ENCODE measurements at regions not wholly inside any gene's neighbourhood (a gene's known extent, or its start where the extent isn't known, plus 50 kb on each side); places are given as distances from the start of the nearest gene placed in this dataset.

DNA sequence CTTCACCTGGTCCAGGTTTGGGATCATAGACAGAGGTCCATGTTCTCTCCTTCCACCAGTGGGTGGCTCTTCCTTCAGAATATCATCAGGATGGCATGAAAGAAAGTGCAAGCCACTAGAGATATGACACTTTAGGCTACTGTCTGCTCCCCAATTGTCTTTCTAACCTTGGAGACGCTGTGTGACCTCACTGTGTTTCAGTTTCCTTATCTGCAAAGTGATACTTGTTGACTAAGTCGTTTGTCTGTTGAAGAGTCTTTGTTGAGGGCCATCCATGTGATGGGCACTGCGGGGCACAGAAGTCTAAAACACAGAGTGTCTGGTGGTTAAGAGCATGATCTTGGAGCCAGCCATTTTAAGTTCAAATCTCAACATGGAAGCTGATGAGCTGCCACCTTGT lies 259.9 kb upstream of the THSD7B start:
- no peaks in the 10 kb centered on the region for H3K4me1 ChIP-seq (ENCODE audit: control insufficient read depth, insufficient read depth, low read length)
- ATAC-seq (peak; percentile 65), FAIRE-seq (no peak), DNase-seq (ENCODE audit: low read depth, low spot score) (no peak)
- H3K36me3 ChIP-seq (ENCODE audit: control insufficient read depth in 2 of 2, insufficient read depth in 2 of 2, low read length in 1 of 2): no peaks in the 10 kb centered on the region
- H3K4me3 ChIP-seq: no peak overlapping the region
- RAD21 ChIA-PET (ENCODE audit: unreplicated experiment): no interaction called here
- POLR2A ChIA-PET: no interaction called here
- in situ Hi-C loops (cut with MboI): no loop called here
- no peaks in the 10 kb centered on the region for H4K20me1 ChIP-seq (ENCODE audit: control insufficient read depth, insufficient read depth)
- H3K9ac ChIP-seq (ENCODE audit: control insufficient read depth, insufficient read depth, low read length): no peak overlapping the region
- intact Hi-C loops (cut with micrococcal nuclease; ENCODE audit: unreplicated experiment): no loop called here
- CTCF ChIA-PET: no interaction called here
- SMC1A ChIA-PET (ENCODE audit: uncharacterized antibody, unreplicated experiment): no interaction called here
- no peak overlapping the region for H2AFZ ChIP-seq (ENCODE audit: control insufficient read depth, low read depth, low read length)
- no peaks in the 10 kb centered on the region for H3K79me2 ChIP-seq (ENCODE audit: control insufficient read depth, insufficient read depth, low read length)
- H3K4me2 ChIP-seq (ENCODE audit: control insufficient read depth, insufficient read depth): no peak overlapping the region
- no TSS peak for BruUV-seq (replicated peaks)
- H3K27ac ChIP-seq (ENCODE audit: control insufficient read depth, insufficient read depth): no peak overlapping the region
- 28% methylated on average over 3 of the region's 3 CpGs for WGBS (ENCODE audit: insufficient coverage, insufficient replicate concordance, low lambda C conversion rate, missing lambda C conversion rate)
- TF ChIP-seq HDGF (IDR thresholded peaks at IDR 0.05) (no peak), BHLHE40 (IDR thresholded peaks at IDR 0.05; ENCODE audit: borderline replicate concordance in 1 of 2, low read depth in 2 of 2, low read length in 1 of 2) (no peak), CHD4 (IDR thresholded peaks at IDR 0.05) (no peak), TCF3 (IDR thresholded peaks at IDR 0.05; ENCODE audit: borderline replicate concordance, insufficient read depth, low read depth, low read length) (no peak), CEBPB (IDR thresholded peaks at IDR 0.05; ENCODE audit: borderline replicate concordance in 1 of 2, low read depth in 2 of 2, low read length in 2 of 2) (no peak), FOS (IDR thresholded peaks at IDR 0.05; ENCODE audit: borderline replicate concordance, extremely low read depth, insufficient read length) (no peak), YY1 (IDR thresholded peaks at IDR 0.05; ENCODE audit: low read depth, low read length) (no peak)
- TF ChIP-seq, protein P1, sequence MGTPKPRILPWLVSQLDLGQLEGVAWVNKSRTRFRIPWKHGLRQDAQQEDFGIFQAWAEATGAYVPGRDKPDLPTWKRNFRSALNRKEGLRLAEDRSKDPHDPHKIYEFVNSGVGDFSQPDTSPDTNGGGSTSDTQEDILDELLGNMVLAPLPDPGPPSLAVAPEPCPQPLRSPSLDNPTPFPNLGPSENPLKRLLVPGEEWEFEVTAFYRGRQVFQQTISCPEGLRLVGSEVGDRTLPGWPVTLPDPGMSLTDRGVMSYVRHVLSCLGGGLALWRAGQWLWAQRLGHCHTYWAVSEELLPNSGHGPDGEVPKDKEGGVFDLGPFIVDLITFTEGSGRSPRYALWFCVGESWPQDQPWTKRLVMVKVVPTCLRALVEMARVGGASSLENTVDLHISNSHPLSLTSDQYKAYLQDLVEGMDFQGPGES (IDR thresholded peaks at IDR 0.05): no peak
- H3K27me3 ChIP-seq (replicated peaks in 1 of 2; ENCODE audit: control insufficient read depth in 2 of 2, insufficient read depth in 2 of 2, low read length in 1 of 2): no peaks in the 10 kb centered on the region
- no peaks in the 10 kb centered on the region for H3K9me3 ChIP-seq (replicated peaks; ENCODE audit: control insufficient read depth, insufficient read depth, low read length)

DNA sequence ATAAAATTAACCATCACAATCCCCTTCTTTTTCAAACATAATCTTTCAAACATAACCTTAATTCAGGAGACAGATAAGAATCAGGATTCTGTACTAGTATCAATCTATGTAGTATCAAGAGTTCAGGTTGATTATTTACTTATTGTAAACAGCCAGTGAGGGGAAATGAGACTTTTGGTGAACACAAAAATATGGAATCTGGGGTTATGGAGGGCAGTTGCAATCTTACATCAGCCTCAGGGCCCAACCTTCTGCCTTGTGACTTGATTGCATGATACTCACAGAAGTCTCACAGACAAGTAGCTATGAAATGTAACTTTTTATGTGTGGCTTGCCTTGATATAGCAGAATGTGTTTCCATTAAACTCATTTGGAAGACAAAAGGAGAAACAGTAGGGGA lies 262.7 kb upstream of the THSD7B start:
- intact Hi-C loops (cut with micrococcal nuclease; ENCODE audit: unreplicated experiment): no loop called here

More for the DNA sequence above, 262.7 kb upstream of the THSD7B start:
- Histone ChIP-seq H3K9me3 (replicated peaks; ENCODE audit: control insufficient read depth, insufficient read depth, low read length) (no peaks in the 10 kb centered on the region), H3K27me3 (replicated peaks in 1 of 2; ENCODE audit: control insufficient read depth in 2 of 2, insufficient read depth in 2 of 2, low read length in 1 of 2) (no peaks in the 10 kb centered on the region), H3K79me2 (ENCODE audit: control insufficient read depth, insufficient read depth, low read length) (no peaks in the 10 kb centered on the region), H3K36me3 (ENCODE audit: control insufficient read depth in 2 of 2, insufficient read depth in 2 of 2, low read length in 1 of 2) (no peaks in the 10 kb centered on the region), H3K4me1 (ENCODE audit: control insufficient read depth, insufficient read depth, low read length) (no peaks in the 10 kb centered on the region), H3K4me3 (no peak overlapping the region), H4K20me1 (ENCODE audit: control insufficient read depth, insufficient read depth) (no peaks in the 10 kb centered on the region), H2AFZ (ENCODE audit: control insufficient read depth, low read depth, low read length) (no peak overlapping the region), H3K9ac (ENCODE audit: control insufficient read depth, insufficient read depth, low read length) (no peak overlapping the region), H3K4me2 (ENCODE audit: control insufficient read depth, insufficient read depth) (no peak overlapping the region), H3K27ac (ENCODE audit: control insufficient read depth, insufficient read depth) (no peak overlapping the region)
- RAD21 ChIA-PET (ENCODE audit: unreplicated experiment): no interaction called here
- TF ChIP-seq JUND (IDR thresholded peaks at IDR 0.05; ENCODE audit: low read depth, low read length): no peak
- TF ChIP-seq, protein P2, sequence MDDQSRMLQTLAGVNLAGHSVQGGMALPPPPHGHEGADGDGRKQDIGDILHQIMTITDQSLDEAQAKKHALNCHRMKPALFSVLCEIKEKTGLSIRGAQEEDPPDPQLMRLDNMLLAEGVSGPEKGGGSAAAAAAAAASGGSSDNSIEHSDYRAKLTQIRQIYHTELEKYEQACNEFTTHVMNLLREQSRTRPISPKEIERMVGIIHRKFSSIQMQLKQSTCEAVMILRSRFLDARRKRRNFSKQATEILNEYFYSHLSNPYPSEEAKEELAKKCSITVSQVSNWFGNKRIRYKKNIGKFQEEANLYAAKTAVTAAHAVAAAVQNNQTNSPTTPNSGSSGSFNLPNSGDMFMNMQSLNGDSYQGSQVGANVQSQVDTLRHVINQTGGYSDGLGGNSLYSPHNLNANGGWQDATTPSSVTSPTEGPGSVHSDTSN (IDR thresholded peaks at IDR 0.05; ENCODE audit: insufficient replicate concordance, low read depth, low read length): no peak
- in situ Hi-C loops (cut with MboI): no loop called here
- no peak for ATAC-seq
- CTCF ChIA-PET: no interaction called here
- DNase-seq (ENCODE audit: low read depth, low spot score): no peak
- SMC1A ChIA-PET (ENCODE audit: uncharacterized antibody, unreplicated experiment): interaction anchor here (0.7 kb wide), 1 partner anchor 690 kb away, joined by 3 read pairs; no protein-coding TSS in a partner anchor
- FAIRE-seq: no peak
- POLR2A ChIA-PET: no interaction called here
- no TSS peak for BruUV-seq (replicated peaks)

All from GM12878 (cell line).